Endothelial cell (in vitro differentiated cells): ENCODE measurements at regions not wholly inside any gene's neighbourhood (a gene's known extent, or its start where the extent isn't known, plus 50 kb on each side); places are given as distances from the start of the nearest gene placed in this dataset.
"Not testable (repeated sequence)": the region's sequence is repeated elsewhere in the genome, so short reads cannot be mapped to it uniquely, and the experiment has no call there.

Experiments
- DNase-seq: peaks from one replicate; pipeline ENCODE4 v3.0.0; 2021; ENCODE audit warnings: low spot score
- H3K27ac Mint-ChIP-seq: one replicate; pipeline ENCODE4 v1.8.0; 2021; ENCODE audit warnings: mixed read lengths, inconsistent platforms; ENCODE audit not compliant: unreplicated experiment
- H3K27me3 Mint-ChIP-seq: one replicate; pipeline ENCODE4 v1.8.0; 2021; ENCODE audit warnings: mild to moderate bottlenecking, moderate library complexity, mixed read lengths, inconsistent platforms; ENCODE audit not compliant: unreplicated experiment
- H3K36me3 Mint-ChIP-seq: one replicate; pipeline ENCODE4 v1.8.0; 2021; ENCODE audit warnings: mild to moderate bottlenecking, low read depth, mixed read lengths, inconsistent platforms; ENCODE audit not compliant: unreplicated experiment
- H3K4me1 Mint-ChIP-seq: one replicate; pipeline ENCODE4 v1.8.0; 2021; ENCODE audit warnings: mild to moderate bottlenecking, mixed read lengths, inconsistent platforms; ENCODE audit not compliant: unreplicated experiment
- H3K4me3 Mint-ChIP-seq: one replicate; pipeline ENCODE4 v1.8.0; 2021; ENCODE audit warnings: mild to moderate bottlenecking, mixed read lengths, inconsistent platforms; ENCODE audit not compliant: unreplicated experiment
- H3K9me3 Mint-ChIP-seq: one replicate; pipeline ENCODE4 v1.8.0; 2021; ENCODE audit warnings: mixed read lengths, inconsistent platforms; ENCODE audit not compliant: unreplicated experiment
- CTCF ChIP-seq: fragments of 200-600 bp; sonication (generic); IDR thresholded peaks from one replicate; pipeline ENCODE4 v1.5.0; 2021; ENCODE audit warnings: antibody characterized with exemption; ENCODE audit not compliant: unreplicated experiment

- Mint-ChIP-seq H3K9me3 (peaks cover 5% of the 10 kb centered on the region), H3K4me3 (no peak overlapping the region)
Observed at GRCh38 chr5:50300878-50301277, 140.2 kb downstream of the EMB start.

DNA sequence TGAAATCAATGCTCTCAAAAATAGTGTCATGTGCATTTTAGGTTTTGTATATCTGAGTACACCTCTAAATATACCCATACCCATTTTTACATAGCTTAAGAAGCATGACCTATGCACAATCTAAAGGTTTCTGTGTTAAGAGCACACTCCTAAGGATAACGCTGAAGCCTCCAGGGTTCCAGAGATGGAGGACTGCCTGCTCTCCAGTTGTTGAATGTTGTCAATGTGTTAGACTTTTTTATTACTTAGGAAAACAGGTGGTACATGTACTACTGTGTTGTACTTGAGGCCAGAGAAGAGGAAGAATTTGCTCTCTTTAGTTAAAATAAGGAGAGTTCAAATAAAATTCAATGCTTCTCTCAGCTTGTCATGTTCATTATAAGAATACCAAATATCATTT lies 141.2 kb downstream of the EMB start:
- Mint-ChIP-seq H3K9me3 (peaks cover 8% of the 10 kb centered on the region), H3K4me1 (no peaks in the 10 kb centered on the region), H3K27ac (no peak overlapping the region), H3K4me3 (no peak overlapping the region), H3K27me3 (no peaks in the 10 kb centered on the region), H3K36me3 (peaks cover 3% of the 10 kb centered on the region)
- TF ChIP-seq CTCF: no peak
- no peak for DNase-seq

More at GRCh38 chr5:50300878-50301277, 140.2 kb downstream of the EMB start:
- DNase-seq: no peak
- Mint-ChIP-seq H3K27ac (no peak overlapping the region), H3K27me3 (no peaks in the 10 kb centered on the region), H3K36me3 (no peaks in the 10 kb centered on the region), H3K4me1 (no peaks in the 10 kb centered on the region)
- no peak for TF ChIP-seq CTCF

DNA sequence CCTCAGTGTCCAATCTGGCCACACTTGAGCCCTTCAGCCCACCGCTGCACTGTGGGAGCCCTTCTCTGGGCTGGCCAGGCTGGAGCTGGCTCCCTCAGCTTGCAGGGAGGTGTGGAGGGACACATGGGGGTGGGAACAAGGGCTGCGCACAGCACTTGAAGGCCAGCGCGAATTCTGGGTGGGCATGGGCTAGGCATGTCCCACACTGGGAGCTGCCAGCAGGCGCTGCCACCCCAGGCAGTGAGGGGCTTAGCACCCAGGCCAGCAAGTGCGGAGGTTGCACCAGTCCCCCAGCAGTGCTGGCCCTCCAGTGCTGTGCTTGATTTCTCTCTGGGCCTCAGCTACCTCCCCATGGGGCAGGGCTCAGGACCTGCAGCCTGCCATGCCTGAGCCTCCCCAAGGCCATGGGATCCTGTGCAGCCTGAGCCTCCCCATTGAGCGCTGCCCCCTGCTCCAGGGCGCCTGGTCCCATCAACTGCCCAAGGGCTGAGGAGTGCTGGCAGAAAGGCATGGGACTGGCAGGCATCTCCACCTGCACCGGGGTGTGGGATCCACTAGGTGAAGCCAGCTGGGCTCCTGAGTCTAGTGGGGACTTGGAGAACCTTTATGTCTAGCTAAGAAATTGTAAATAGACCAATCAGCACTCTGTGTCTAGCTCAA lies 148.2 kb downstream of the EMB start:
- TF ChIP-seq CTCF: no peak
- DNase-seq: no peak
- no peak overlapping the region for H3K4me3 Mint-ChIP-seq
- peaks cover 9% of the 10 kb centered on the region for H3K36me3 Mint-ChIP-seq
- H3K27me3 Mint-ChIP-seq: peaks cover 2% of the 10 kb centered on the region
- peaks cover 28% of the 10 kb centered on the region for H3K9me3 Mint-ChIP-seq
- no peak overlapping the region for H3K27ac Mint-ChIP-seq
- H3K4me1 Mint-ChIP-seq: no peaks in the 10 kb centered on the region

DNA sequence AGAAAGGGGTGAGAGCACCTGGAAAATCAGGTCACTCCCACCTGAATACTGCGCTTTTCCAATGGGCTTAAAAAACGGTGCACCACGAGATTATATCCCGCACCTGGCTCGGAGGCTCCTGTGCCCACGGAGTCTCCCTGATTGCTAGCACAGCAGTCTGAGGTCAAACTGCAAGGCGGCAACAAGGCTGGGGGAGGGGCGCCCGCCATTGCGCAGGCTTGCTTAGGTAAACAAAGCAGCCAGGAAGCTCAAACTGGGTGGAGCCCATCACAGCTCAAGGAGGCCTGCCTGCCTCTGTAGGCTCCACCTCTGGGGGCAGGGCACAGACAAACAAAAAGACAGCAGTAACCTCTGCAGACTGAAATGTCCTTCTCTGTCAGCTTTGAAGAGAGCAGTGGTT lies 160.6 kb downstream of the EMB start:
- peaks cover 29% of the 10 kb centered on the region for H3K9me3 Mint-ChIP-seq
- not testable (repeated sequence) for H3K4me1 Mint-ChIP-seq, DNase-seq, H3K4me3 Mint-ChIP-seq, H3K27ac Mint-ChIP-seq, H3K27me3 Mint-ChIP-seq, H3K36me3 Mint-ChIP-seq
